AG10803 (cell line): ENCODE measurements at regions not wholly inside any gene's neighbourhood (a gene's known extent, or its start where the extent isn't known, plus 50 kb on each side); places are given as distances from the start of the nearest gene placed in this dataset.
"Not testable (repeated sequence)": the region's sequence is repeated elsewhere in the genome, so short reads cannot be mapped to it uniquely, and the experiment has no call there.

Source experiments
- DNase-seq: peaks from one replicate; pipeline ENCODE4 v3.0.0; 2010; ENCODE audit warnings: low read depth
- H3K4me3 ChIP-seq: 2 replicates; pipeline ENCODE4 v1.5.1; 2011; ENCODE audit warnings: mild to moderate bottlenecking, low read length, control low read depth
- CTCF ChIP-seq: conservative IDR thresholded peaks from 2 replicates; pipeline ENCODE4 v1.5.1; 2011; ENCODE audit warnings: mild to moderate bottlenecking, low read length, control low read depth, inconsistent platforms

GRCh38 chr1:90309806-90310205 lies 314.9 kb downstream of the ZNF326 start:
- no peak overlapping the region for H3K4me3 ChIP-seq
- TF ChIP-seq CTCF, result no peak
- no peak for DNase-seq

GRCh38 chr1:90308421-90308820 lies 313.5 kb downstream of the ZNF326 start:
- TF ChIP-seq CTCF, result no peak
- H3K4me3 ChIP-seq, result no peak overlapping the region
- DNase-seq, result no peak

GRCh38 chr1:90305577-90305976 lies 310.7 kb downstream of the ZNF326 start:
- H3K4me3 ChIP-seq, result no peak overlapping the region
- no peak for DNase-seq
- TF ChIP-seq CTCF, result no peak

GRCh38 chr1:90296327-90296726 lies 301.4 kb downstream of the ZNF326 start:
- no peak overlapping the region for H3K4me3 ChIP-seq
- no peak for DNase-seq
- no peak for TF ChIP-seq CTCF

- no peak overlapping the region for H3K4me3 ChIP-seq
- DNase-seq, result no peak
- no peak for TF ChIP-seq CTCF
Observed at GRCh38 chr1:90295534-90295933, 300.6 kb downstream of the ZNF326 start.

GRCh38 chr1:90291431-90292216 lies 296.7 kb downstream of the ZNF326 start:
- H3K4me3 ChIP-seq, result no peak overlapping the region
- no peak for TF ChIP-seq CTCF
- DNase-seq, result no peak

GRCh38 chr1:90282811-90283210 lies 287.9 kb downstream of the ZNF326 start:
- no peak for DNase-seq
- TF ChIP-seq CTCF, result no peak
- no peak overlapping the region for H3K4me3 ChIP-seq

GRCh38 chr1:90281886-90282285 lies 287.0 kb downstream of the ZNF326 start:
- DNase-seq, H3K4me3 ChIP-seq: not testable (repeated sequence)
